HepG2 (cell line): ENCODE measurements at regions not wholly inside any gene's neighbourhood (a gene's known extent, or its start where the extent isn't known, plus 50 kb on each side); places are given as distances from the start of the nearest gene placed in this dataset.

ENCODE experiments used
- ATAC-seq: fragments of 200-7000 bp; cut with Tn5 transposase; 3 replicates; pipeline ENCODE4 v1.9.1; 2020; ENCODE audit warnings: mild to moderate bottlenecking, moderate library complexity
- BruUV-seq: library from RNA; stranded (reverse); fragments of 400-500 nt; replicated peaks from 2 replicates; lab custom pipeline; 2021; lab: Mats Ljungman, UMichigan
- CTCF ChIA-PET: fragments of 300-600 bp; formaldehyde crosslinking; extraction: SDS; loops from one replicate; lab custom pipeline; 2021; ENCODE audit warnings: low total read pairs, inconsistent platforms, low intra/inter-chr PET ratio; lab: Yijun Ruan, JAX
- POLR2A ChIA-PET: fragments of 350-600 bp; sonication (Branson Sonifier 250); formaldehyde crosslinking; loops from one replicate; lab custom pipeline; 2020; ENCODE audit warnings: antibody characterized with exemption, inconsistent platforms; lab: Yijun Ruan, JAX
- DNase-seq: peaks from one replicate; pipeline ENCODE4 v3.0.0-alpha.2; 2015; ENCODE audit warnings: low spot score
- FAIRE-seq: peaks from 3 replicates; lab custom pipeline; 2011; peaks lifted over from hg19 to GRCh38; lab: Jason Lieb, UNC
- H2AFZ ChIP-seq: one replicate; pipeline ENCODE4 v1.6.1; 2011; ENCODE audit warnings: low read length, inconsistent platforms
- H3K27ac ChIP-seq: fragments of 300-600 bp; 3 replicates; pipeline ENCODE4 v1.8.0; 2011; ENCODE audit warnings: mixed run types, mild to moderate bottlenecking, mixed read lengths, low read length, inconsistent platforms; ENCODE audit not compliant: insufficient read depth; ENCODE audit errors: extremely low read length
- H3K27me3 ChIP-seq, 2 experiments: fragments of 200-600 bp in 1 of 2; 2 replicates in 1 of 2; 3 replicates in 1 of 2; pipeline versions ENCODE4 v1.6.0 to v1.8.0; 2011; ENCODE audit warnings: low read length in 2 of 2, mild to moderate bottlenecking in 2 of 2, moderate library complexity in 2 of 2, inconsistent platforms in 1 of 2; ENCODE audit not compliant: insufficient read depth in 2 of 2, control insufficient read depth in 1 of 2
- H3K36me3 ChIP-seq, 2 experiments: fragments of 200-600 bp in 1 of 2; replicated peaks in 1 of 2; 2 replicates in 1 of 2; 3 replicates in 1 of 2; pipeline versions ENCODE4 v1.5.1 to v1.8.0; 2011; ENCODE audit warnings: low read length in 2 of 2, inconsistent platforms in 1 of 2; ENCODE audit not compliant: insufficient read depth in 2 of 2, control insufficient read depth in 1 of 2
- H3K4me1 ChIP-seq: 2 replicates; pipeline ENCODE4 v1.5.1; 2012; ENCODE audit warnings: low read length, inconsistent platforms; ENCODE audit not compliant: insufficient read depth
- H3K4me2 ChIP-seq: 2 replicates; pipeline ENCODE4 v1.6.0; 2011; ENCODE audit warnings: low read depth, low read length, inconsistent platforms
- H3K4me3 ChIP-seq, 3 experiments: fragments of 200-600 bp in 1 of 3; sonication (generic), shearing (Covaris generic) in 1 of 3; replicated peaks in 1 of 3; 2 replicates each; pipeline ENCODE4 v1.5.1; 2011 to 2016; ENCODE audit warnings: low read length in 3 of 3, inconsistent platforms in 2 of 3, low read depth in 2 of 3, mild to moderate bottlenecking in 2 of 3, control low read depth in 1 of 3, mixed read lengths in 1 of 3; ENCODE audit not compliant: insufficient read depth in 1 of 3
- H3K79me2 ChIP-seq: one replicate; pipeline ENCODE4 v1.6.1; 2011; ENCODE audit warnings: low read length, inconsistent platforms; ENCODE audit not compliant: insufficient read depth
- H3K9ac ChIP-seq: 2 replicates; pipeline ENCODE4 v1.6.0; 2011; ENCODE audit warnings: mild to moderate bottlenecking, low read depth, low read length, inconsistent platforms; ENCODE audit not compliant: insufficient read depth
- H3K9me3 ChIP-seq: 2 replicates; pipeline ENCODE4 v1.5.1; 2012; ENCODE audit warnings: mild to moderate bottlenecking, low read length
- H4K20me1 ChIP-seq: 2 replicates; pipeline ENCODE4 v1.6.0; 2011; ENCODE audit warnings: inconsistent platforms, mild to moderate bottlenecking, low read length, moderate library complexity; ENCODE audit not compliant: insufficient read depth
- GFI1 ChIP-seq: sonication (generic); formaldehyde crosslinking; IDR thresholded peaks from 2 replicates; pipeline ENCODE4 v1.5.0; 2020; ENCODE audit warnings: missing genetic modification reagents, mild to moderate bottlenecking, borderline replicate concordance
- IRF2 ChIP-seq: IDR thresholded peaks from 2 replicates; pipeline ENCODE4 v1.6.1; 2018; ENCODE audit warnings: missing genetic modification reagents, missing compliant biosample characterization
- POLR2AphosphoS5 ChIP-seq: IDR thresholded peaks from 2 replicates; pipeline ENCODE4 v1.6.1; 2012; ENCODE audit warnings: low read depth, low read length
- RBM22 ChIP-seq: fragments of 200-400 bp; formaldehyde crosslinking; optimal IDR thresholded peaks from 2 replicates; pipeline ENCODE3; 2017; ENCODE audit warnings: mild to moderate bottlenecking, low read length, moderate library complexity
- TARDBP ChIP-seq: sonication (generic); formaldehyde crosslinking; IDR thresholded peaks from 2 replicates; pipeline ENCODE4 v1.8.0; 2022; ENCODE audit warnings: mild to moderate bottlenecking, missing genetic modification reagents
- TEAD3 ChIP-seq: optimal IDR thresholded peaks from 2 replicates; pipeline ENCODE3; 2016; ENCODE audit warnings: borderline replicate concordance
- ZNF260 ChIP-seq: sonication (generic); formaldehyde crosslinking; IDR thresholded peaks from 2 replicates; pipeline ENCODE4 v1.4.0; 2020; ENCODE audit warnings: missing genetic modification reagents, low read depth, mild to moderate bottlenecking, borderline replicate concordance
- ZNF282 ChIP-seq: fragments of 450-650 bp; IDR thresholded peaks from 2 replicates; pipeline ENCODE4 v1.6.1; 2018; ENCODE audit not compliant: partially characterized antibody
- ZNF331 ChIP-seq: sonication (generic); formaldehyde crosslinking; IDR thresholded peaks from 2 replicates; pipeline ENCODE4 v1.4.0; 2020; ENCODE audit warnings: missing genetic modification reagents
- WGBS: methylation state at CpG from one replicate; pipeline ENCODE4 v1.1.6; 2017; ENCODE audit warnings: low lambda C conversion rate; 5-methylcytosine and 5-hydroxymethylcytosine counted together
- in situ Hi-C: cut with HindIII; loops from 2 replicates; pipeline ENCODE4 v1.10.0; 2017; ENCODE audit warnings: low pct_unique_long_range_greater_than_20kb; ENCODE audit not compliant: extremely low pct_ligation_motif_present
- intact Hi-C: fragments of 100-400 bp; cut with micrococcal nuclease; formaldehyde crosslinking; loops from one replicate; pipeline ENCODE4 v1.10.0; 2022; ENCODE audit not compliant: unreplicated experiment
- TF ChIP-seq, protein P1 (sequence below): sonication (generic); formaldehyde crosslinking; IDR thresholded peaks from 2 replicates; pipeline ENCODE4 v1.4.0; 2020; ENCODE audit warnings: missing genetic modification reagents
- TF ChIP-seq, protein P2 (sequence below): sonication (generic); formaldehyde crosslinking; IDR thresholded peaks from 2 replicates; pipeline ENCODE4 v1.5.1; 2020; ENCODE audit warnings: mild to moderate bottlenecking, missing genetic modification reagents, moderate library complexity

- H3K36me3 ChIP-seq = no peaks in the 10 kb centered on the region
- CTCF ChIA-PET = no interaction called here
- H2AFZ ChIP-seq = no peak overlapping the region
- BruUV-seq = no TSS peak
- H3K4me2 ChIP-seq = no peak overlapping the region
- no peak overlapping the region for H3K27ac ChIP-seq
- H3K9me3 ChIP-seq = peaks cover 92% of the 10 kb centered on the region
- POLR2A ChIA-PET = no interaction called here
- no peak overlapping the region for H3K4me3 ChIP-seq
- TF ChIP-seq GFI1 (no peak), TEAD3 (CRISPR knock-in tag) (no peak), TARDBP (no peak), RBM22 (no peak), ZNF331 (CRISPR knock-in tag) (no peak), ZNF260 (CRISPR knock-in tag) (no peak), IRF2 (no peak), ZNF282 (no peak), POLR2AphosphoS5 (no peak)
- TF ChIP-seq, protein P1, sequence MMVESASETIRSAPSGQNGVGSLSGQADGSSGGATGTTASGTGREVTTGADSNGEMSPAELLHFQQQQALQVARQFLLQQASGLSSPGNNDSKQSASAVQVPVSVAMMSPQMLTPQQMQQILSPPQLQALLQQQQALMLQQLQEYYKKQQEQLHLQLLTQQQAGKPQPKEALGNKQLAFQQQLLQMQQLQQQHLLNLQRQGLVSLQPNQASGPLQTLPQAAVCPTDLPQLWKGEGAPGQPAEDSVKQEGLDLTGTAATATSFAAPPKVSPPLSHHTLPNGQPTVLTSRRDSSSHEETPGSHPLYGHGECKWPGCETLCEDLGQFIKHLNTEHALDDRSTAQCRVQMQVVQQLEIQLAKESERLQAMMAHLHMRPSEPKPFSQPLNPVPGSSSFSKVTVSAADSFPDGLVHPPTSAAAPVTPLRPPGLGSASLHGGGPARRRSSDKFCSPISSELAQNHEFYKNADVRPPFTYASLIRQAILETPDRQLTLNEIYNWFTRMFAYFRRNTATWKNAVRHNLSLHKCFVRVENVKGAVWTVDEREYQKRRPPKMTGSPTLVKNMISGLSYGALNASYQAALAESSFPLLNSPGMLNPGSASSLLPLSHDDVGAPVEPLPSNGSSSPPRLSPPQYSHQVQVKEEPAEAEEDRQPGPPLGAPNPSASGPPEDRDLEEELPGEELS = no peak
- TF ChIP-seq, protein P2, sequence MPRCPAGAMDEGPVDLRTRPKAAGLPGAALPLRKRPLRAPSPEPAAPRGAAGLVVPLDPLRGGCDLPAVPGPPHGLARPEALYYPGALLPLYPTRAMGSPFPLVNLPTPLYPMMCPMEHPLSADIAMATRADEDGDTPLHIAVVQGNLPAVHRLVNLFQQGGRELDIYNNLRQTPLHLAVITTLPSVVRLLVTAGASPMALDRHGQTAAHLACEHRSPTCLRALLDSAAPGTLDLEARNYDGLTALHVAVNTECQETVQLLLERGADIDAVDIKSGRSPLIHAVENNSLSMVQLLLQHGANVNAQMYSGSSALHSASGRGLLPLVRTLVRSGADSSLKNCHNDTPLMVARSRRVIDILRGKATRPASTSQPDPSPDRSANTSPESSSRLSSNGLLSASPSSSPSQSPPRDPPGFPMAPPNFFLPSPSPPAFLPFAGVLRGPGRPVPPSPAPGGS (CRISPR knock-in tag) = no peak
- TF ChIP-seq, all 625 proteins: peak for 0
- in situ Hi-C loops (no loop called here), intact Hi-C loops (no loop called here)
- H3K9ac ChIP-seq = no peak overlapping the region
- DNase-seq (no peak), FAIRE-seq (no peak), ATAC-seq (no peak)
- no peaks in the 10 kb centered on the region for H4K20me1 ChIP-seq
- no peaks in the 10 kb centered on the region for H3K4me1 ChIP-seq
- no peaks in the 10 kb centered on the region for H3K79me2 ChIP-seq
- 3% methylated on average over 6 of the region's 6 CpGs for WGBS
- no peaks in the 10 kb centered on the region for H3K27me3 ChIP-seq
Observed at GRCh38 chr7:57216340-57216739, 84.1 kb upstream of the ZNF479 start.
